ENCODE measurements at regions not wholly inside any gene's neighbourhood (a gene's known extent, or its start where the extent isn't known, plus 50 kb on each side); places are given as distances from the start of the nearest gene placed in this dataset.

DNA sequence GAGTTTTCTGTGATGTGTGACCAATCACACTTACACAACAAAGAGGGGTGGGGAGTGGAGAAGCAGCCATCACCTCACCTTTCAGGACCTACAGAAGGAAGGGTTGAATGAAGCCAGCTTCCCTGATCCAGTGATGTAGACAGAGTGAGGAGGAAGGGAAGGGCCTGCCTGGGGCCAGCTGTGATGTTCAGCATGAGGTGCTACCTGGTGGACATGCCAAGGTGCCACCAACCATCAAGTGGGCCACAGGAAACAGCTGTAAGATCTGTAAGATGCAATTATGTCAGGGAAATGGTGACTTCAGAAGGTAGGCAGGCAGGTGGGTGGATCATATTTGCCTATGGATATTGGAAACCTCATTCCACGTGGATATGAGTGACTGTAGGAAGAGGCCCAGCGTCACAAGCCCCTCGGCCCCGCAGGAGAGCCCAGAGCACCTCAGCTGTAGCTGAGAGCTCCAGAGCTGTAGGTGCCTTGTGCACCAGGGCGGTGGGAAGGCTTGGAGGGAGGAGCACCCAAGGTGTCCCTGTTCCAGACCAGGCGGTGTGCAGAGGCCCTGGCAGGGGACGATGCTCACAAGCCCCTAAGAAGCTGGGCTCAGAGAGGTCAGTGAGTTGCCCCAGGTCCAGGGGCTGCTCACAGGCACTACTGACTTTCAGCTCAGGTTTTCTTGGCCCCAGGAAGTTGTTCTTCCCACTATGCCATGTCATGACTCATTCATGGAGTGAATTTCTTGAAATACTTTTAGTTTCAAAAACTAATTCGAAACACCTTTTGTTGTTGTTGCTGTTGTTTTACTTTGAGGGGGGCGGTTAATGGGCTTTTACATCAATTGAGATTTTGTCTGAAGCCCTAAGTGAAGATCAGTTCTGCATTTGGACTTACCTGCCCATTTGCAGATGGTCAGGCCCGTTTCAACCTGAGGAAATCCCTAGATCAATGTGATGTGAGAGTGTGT lies 94.2 kb upstream of the ALDH1A3 start:
- DNase-seq = no peak

GRCh38 chr15:100786139-100786531 lies 93.5 kb upstream of the ALDH1A3 start:
- no peak for DNase-seq

- DNase-seq = no peak
These were observed 92.6 kb upstream of the ALDH1A3 start for GRCh38 chr15:100786901-100787566.

DNA sequence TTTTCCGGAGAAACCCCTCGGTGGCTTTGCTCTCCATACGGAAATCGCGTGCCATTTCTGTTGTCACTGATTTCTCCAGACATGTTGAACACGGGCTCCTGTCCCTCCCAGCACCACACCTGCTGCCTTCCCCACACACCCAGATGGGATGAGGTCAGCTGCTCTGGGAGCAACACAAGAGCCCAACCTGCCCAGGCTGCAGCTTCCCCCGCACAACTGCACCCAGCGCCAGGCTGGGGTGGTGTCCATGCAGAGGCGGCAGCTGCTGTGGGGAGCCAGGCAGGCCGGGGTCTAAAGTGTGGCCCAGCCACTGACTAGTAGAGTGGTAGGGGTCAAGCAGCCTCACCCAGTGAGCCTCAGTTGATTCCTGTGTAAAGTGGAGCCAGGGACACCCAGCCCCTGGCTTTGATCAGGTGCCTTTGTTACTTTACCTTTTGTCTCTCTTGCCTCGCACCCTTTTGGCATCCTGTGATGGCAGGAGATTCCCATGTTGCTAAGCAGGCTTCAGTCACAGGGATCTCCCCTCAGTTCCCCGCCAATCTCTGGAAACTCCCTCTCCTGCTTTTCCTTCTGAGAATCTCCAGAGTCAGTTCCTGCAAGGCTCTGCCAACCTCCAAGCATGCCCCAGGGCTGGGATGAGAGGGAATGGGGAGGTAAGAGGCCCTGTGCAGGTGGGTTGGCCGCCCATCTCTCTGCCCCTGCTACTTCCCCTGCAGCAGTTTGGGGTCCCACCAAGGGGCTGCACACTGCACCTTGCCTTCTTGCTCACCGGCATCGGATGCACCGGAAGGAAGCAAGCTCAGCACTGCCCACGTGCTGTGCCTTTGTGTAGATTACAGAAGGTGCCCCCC lies 91.8 kb upstream of the ALDH1A3 start:
- DNase-seq = no peak

- no peak for DNase-seq
These were observed 91.1 kb upstream of the ALDH1A3 start for GRCh38 chr15:100788418-100789105.

- no peak for DNase-seq
These were observed 88.8 kb upstream of the ALDH1A3 start for GRCh38 chr15:100790786-100791265.

DNA sequence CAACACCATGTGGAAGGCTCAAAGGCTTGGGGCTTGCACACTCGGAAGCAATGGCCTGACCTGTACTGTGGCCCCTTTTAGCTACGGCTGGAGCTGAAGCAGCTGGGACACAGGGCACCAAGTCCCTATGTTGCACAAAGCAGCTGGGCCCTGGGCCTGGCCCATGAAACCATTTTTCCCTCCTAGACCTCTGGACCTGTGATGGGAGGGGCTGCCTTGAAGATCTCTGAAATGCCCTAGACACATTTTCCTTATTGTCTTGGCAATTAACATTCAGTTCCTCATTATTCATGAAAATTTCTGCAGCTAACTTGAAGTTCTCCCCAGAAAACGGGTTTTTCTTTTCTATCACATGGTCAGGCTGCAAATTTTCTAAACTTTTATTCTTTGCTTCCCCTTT lies 85.6 kb upstream of the ALDH1A3 start:
- DNase-seq = no peak

GRCh38 chr15:100801256-100801900 lies 78.3 kb upstream of the ALDH1A3 start:
- no peak for DNase-seq

DNA sequence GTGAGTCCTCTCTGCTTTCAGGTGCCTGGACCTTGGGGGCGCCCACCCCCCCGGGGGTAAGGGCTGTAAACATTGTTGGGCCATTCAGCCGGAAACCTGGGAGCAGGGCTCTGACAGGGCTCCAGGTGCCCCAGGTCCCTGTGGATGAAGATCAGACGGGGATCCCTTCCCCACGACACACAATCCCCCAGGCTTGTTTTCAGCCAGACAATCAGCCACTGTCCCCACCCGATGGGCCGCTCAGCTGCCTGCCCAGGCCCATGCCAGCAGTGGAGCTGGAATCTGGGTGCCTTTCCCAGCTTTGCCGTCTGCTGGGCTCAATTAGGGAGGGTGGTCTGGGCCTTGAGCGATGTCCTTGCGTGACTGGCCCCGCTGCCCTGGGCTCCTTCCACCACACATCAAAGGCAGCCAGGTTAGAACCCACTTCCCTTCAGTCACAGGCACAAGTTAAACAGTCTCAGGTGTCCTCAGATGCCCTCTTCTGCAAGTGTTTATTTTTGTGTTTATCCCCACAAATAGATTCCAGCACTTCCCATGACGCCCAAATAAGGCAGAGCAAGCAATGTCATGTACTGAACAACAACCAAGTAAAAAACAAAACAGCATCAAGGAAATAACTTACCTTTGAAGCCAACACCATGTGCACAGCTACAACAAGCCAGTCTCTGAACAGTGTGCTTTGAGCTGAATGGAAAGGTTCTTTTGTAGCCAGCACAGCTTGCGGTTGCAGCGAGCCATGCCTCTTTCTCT lies 77.0 kb upstream of the ALDH1A3 start:
- no peak for DNase-seq

DNA sequence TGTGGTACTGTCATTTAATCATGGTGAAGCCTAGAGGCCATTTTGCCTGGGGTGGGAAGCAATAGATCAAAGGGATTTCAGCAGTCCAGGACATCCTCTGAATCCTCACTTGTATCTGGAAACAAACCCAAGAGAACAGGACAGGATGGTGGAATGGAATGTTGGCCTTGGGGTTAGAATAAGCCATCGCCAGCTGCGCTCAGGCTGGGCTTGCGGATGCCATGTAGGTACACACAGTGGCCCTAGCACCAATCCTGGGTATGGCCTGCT lies 76.5 kb upstream of the ALDH1A3 start:
- DNase-seq = no peak

- no peak for DNase-seq
These were observed 73.5 kb upstream of the ALDH1A3 start for GRCh38 chr15:100806157-100806556.

GRCh38 chr15:100807028-100807427 lies 72.6 kb upstream of the ALDH1A3 start:
- no peak for DNase-seq

GRCh38 chr15:100808691-100809090 lies 70.9 kb upstream of the ALDH1A3 start:
- DNase-seq = no peak

DNA sequence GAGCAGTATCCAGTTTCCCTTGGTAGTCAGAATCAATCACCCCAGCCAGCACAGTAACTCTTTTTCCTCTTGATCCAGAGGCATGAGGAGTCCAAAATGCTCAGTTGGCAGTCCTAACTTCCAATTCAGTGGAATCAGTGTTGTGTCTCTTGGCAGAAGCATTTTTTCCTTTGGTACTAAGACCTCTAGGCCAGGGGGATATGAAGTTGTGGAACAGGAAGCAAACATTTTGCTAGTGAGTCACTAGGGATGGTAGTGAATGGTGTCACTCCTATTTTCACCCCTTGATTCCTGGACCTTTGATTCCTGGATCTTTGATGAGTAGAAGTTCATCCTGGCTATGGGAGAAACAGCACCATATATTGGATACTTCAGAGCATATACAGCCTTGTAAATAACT lies 70.5 kb upstream of the ALDH1A3 start:
- DNase-seq = no peak

DNA sequence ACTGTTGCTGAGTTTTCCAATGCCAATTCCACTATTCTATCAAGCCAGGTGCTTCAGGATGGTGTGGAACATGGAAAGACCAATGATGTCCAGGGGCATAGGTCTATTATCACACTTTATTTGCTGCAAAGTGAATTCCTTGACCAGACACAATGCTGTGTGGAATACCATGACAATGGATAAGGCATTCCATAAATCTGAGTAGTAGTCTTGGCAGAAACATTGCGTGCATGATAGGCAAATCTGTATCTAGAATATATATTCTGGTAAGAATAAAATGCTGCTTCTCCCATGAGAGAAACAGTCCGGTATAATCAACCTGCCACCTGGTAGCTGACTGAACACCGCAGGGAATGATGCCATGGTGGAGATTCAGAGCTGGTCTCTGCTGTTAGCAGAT lies 70.0 kb upstream of the ALDH1A3 start:
- no peak for DNase-seq

DNA sequence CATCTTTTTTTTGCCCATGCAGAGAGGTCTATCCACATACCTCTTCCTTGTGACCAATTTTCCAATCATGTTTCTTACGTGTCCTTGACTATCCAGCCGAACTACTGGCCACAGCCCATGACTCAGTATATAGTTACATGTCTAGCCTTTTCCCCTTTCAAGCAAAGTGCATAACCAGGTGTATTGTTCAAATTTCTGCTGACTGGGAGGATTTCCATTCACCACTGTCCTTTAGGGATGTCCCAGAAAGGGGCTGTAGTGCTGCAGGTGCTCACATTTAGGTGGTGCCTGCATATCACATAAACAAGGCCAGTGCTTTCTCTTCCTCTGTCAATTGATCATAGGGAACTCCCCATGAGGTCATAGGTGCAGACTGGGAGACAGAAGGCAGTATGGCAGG lies 69.4 kb upstream of the ALDH1A3 start:
- DNase-seq = no peak

DNA sequence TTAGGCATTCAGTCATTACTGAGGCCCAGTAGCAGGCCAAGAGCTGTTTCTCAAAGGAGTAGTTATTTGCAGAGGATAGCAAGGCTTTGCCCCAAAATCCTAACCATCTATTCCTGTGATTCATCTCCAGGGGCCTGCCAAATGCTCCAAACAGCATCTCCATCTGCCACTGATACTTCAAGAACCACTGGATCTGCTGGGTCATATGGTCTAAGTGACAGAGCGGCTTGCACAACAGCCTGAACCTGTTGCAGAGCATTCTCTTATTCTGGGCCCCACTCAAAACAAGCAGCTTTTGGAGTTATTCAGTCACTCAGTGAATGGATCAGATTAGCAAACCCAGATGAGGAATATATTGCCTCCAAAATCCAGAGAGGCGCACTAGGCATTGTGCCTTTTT lies 68.8 kb upstream of the ALDH1A3 start:
- DNase-seq = no peak

DNA sequence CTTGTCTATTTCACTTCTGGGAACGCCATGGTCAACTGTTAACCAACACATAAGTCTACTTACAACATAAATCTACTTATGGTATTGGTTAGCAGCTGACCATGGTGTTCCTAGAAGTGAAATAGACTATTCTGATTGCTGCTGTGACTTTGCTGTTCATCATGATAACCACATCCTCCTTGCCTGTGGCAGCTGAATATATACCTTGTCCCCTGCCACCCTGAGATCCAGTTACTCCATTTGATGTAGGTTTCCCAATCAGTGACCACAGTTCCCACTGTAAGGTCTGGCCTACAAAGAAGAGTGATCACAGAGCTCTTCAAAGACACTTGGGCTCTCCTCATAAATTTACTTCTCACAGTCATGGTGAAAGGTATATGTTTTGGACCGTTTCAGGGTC lies 66.8 kb upstream of the ALDH1A3 start:
- DNase-seq = no peak

GRCh38 chr15:100818927-100819326 lies 60.7 kb upstream of the ALDH1A3 start:
- no peak for DNase-seq

DNA sequence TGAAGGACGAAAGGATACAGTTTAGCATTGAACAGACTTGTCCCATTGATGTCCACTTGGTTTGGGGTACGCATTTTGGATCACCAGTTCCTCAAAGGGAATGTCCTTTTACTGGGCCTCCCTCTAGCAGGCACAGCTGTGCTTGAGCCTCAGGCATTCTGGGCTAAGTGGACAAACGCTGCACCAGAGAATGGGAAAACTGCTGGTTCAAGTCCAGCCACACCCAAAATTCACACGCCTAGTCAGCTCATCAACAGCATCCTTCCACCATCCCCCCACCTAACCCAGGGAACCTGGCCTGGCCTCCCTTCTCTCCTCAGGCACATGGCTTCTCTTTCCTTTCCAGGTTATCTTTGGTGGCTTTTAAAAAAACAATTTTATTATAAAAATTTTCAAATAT lies 59.1 kb upstream of the ALDH1A3 start:
- no peak for DNase-seq

- no peak for DNase-seq
These were observed 58.3 kb upstream of the ALDH1A3 start for GRCh38 chr15:100821327-100821726.

- no peak for DNase-seq
These were observed 55.4 kb upstream of the ALDH1A3 start for GRCh38 chr15:100824211-100824610.

Data from DMS153 (cell line).